ENCODE measurements at regions not wholly inside any gene's neighbourhood (a gene's known extent, or its start where the extent isn't known, plus 50 kb on each side); places are given as distances from the start of the nearest gene placed in this dataset.

DNA sequence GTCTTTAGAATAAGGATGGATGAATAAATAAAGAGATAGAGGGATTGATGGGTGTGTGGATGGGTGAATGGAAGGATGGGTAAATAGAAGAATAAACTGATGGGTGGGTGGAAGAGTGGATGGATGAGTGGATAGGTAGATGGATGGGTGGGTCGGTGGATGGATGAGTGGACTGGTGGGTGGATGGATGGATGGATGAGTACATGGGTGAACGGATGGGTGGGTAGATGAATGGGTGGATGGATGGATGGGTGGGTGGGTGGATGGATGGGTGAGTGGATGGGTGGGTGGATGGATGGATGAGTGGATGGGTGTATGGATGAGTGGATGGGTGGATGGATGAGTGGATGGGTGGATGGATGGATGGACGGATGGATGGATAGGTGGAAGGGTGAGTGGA, 65.7 kb upstream of the FOXC1 start:
- dilution Hi-C loops (cut with HindIII; ENCODE audit: low sequenced_read_pairs, unreplicated experiment), result no loop called here
- ChIA-PET POLR2A (ENCODE audit: unreplicated experiment) (no interaction called here), CTCF (no interaction called here)
- Histone ChIP-seq H2AFZ (replicated peaks; ENCODE audit: low read length, poor library complexity) (no peak overlapping the region), H3K18ac (ENCODE audit: low read depth, low read length) (no peak overlapping the region), H3K36me3 (ENCODE audit: control insufficient read depth, insufficient read depth, low read length) (no peaks in the 10 kb centered on the region), H4K91ac (ENCODE audit: insufficient read depth, low read depth, low read length) (no peak overlapping the region), H3K4ac (ENCODE audit: low read depth, low read length) (no peak overlapping the region), H4K5ac (ENCODE audit: low read depth, low read length) (no peak overlapping the region), H3K56ac (ENCODE audit: extremely low read depth, insufficient read depth, low read length) (no peak overlapping the region), H4K8ac (ENCODE audit: low read depth in 2 of 2, low read length in 2 of 2) (no peak overlapping the region), H2BK20ac (ENCODE audit: low read depth, low read length) (no peak overlapping the region), H4K20me1 (ENCODE audit: insufficient read depth, low read length) (no peaks in the 10 kb centered on the region), H3K79me1 (ENCODE audit: low read depth in 1 of 2, low read length in 2 of 2) (no peaks in the 10 kb centered on the region), H3K27me3 (ENCODE audit: control insufficient read depth, insufficient read depth, low read length) (peaks cover 1% of the 10 kb centered on the region; the same call in 1 of the 2 replicates), H2BK5ac (ENCODE audit: low read depth, low read length, poor library complexity, severe bottlenecking) (no peak overlapping the region), H3K9me1 (ENCODE audit: insufficient read depth, low read length) (no peaks in the 10 kb centered on the region), H3K9ac (ENCODE audit: low read depth, low read length) (no peak overlapping the region), H2BK120ac (ENCODE audit: low read depth, low read length) (no peak overlapping the region), H3K4me2 (ENCODE audit: low read depth, low read length) (no peak overlapping the region), H3K4me1 (ENCODE audit: control insufficient read depth, insufficient read depth, low read length) (no peaks in the 10 kb centered on the region), H2BK15ac (ENCODE audit: low read depth, low read length) (no peak overlapping the region), H2AK5ac (ENCODE audit: low read depth, low read length) (no peak overlapping the region), H3K4me3 (ENCODE audit: insufficient read depth, low read depth, low read length) (no peak overlapping the region), H3K23ac (ENCODE audit: low read depth, low read length) (no peak overlapping the region), H3K9me3 (ENCODE audit: control insufficient read depth, insufficient read depth, low read length) (no peaks in the 10 kb centered on the region), H2AK9ac (replicated peaks; ENCODE audit: low read depth, low read length, poor library complexity) (no peak overlapping the region), H3K27ac (ENCODE audit: insufficient read depth, low read length) (no peak overlapping the region), H3K14ac (replicated peaks; ENCODE audit: low read depth, low read length) (no peak overlapping the region)
- in situ Hi-C loops (cut with MboI; ENCODE audit: low sequenced_read_pairs), result no loop called here
- intact Hi-C loops (cut with micrococcal nuclease), result no loop called here
- ATAC-seq (ENCODE audit: low read depth) (no peak), DNase-seq (no peak)
- WGBS, 2 experiments (ENCODE audit: extremely low coverage in 2 of 2, insufficient read length in 1 of 2), result 70% methylated on average over 3 of the region's 3 CpGs; no CpG with 5 or more reads in 1 of the 2 experiments
- TF ChIP-seq SMC3 (IDR thresholded peaks at IDR 0.05; ENCODE audit: low read depth, low read length) (no peak), FOS (IDR thresholded peaks at IDR 0.05; ENCODE audit: low read depth, low read length) (no peak), CEBPB (IDR thresholded peaks at IDR 0.05; ENCODE audit: low read depth, low read length) (no peak), RCOR1 (IDR thresholded peaks at IDR 0.05; ENCODE audit: insufficient replicate concordance, low read length) (no peak), MAFK (IDR thresholded peaks at IDR 0.05; ENCODE audit: low read depth, low read length) (no peak), NFE2L2 (IDR thresholded peaks at IDR 0.05; ENCODE audit: low read depth, low read length) (no peak), RFX5 (IDR thresholded peaks at IDR 0.05; ENCODE audit: low read depth, low read length) (no peak), MXI1 (IDR thresholded peaks at IDR 0.05; ENCODE audit: borderline replicate concordance, low read depth, low read length) (no peak), POLR2A (IDR thresholded peaks at IDR 0.05; ENCODE audit: low read depth, low read length) (no peak)
- no TSS peak for BruUV-seq (replicated peaks)

All from IMR-90 (cell line).